Activated CD4-positive, alpha-beta T cell treated with anti-CD3 and anti-CD28 coated beads, Interleukin-2, amount 50 U/mL, for 4 hours (primary cell): ENCODE measurements at regions not wholly inside any gene's neighbourhood (a gene's known extent, or its start where the extent isn't known, plus 50 kb on each side); places are given as distances from the start of the nearest gene placed in this dataset.

Source experiments
- DNase-seq, 2 experiments: peaks; one replicate each; pipeline ENCODE4 v3.0.0-alpha.2; 2020

GRCh38 chr4:104969394-104970082 lies 177.1 kb upstream of the TET2 start:
- no peak for DNase-seq

DNA sequence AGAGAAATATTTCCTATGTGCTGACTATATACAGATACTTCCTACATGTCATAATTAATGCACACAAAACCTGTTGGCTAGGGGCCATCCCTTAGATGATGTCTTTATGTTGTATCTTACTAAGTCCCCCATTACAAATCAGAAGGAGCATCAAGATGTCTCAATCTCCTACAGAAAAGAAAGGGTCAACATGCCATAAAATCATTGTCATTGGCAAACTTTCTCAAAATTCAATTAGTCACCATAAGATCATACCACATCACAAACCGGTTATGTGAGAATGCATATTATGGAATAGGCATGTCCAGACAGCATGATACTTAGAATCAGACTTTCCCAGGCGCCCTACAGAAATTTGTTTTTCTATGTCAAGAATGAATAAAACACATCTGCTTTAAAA lies 175.2 kb upstream of the TET2 start:
- DNase-seq: no peak

- no peak for DNase-seq
Measured at GRCh38 chr4:104973708-104974107, 173.0 kb upstream of the TET2 start.

- DNase-seq: no peak
Measured at GRCh38 chr4:104975617-104976016, 171.1 kb upstream of the TET2 start.

DNA sequence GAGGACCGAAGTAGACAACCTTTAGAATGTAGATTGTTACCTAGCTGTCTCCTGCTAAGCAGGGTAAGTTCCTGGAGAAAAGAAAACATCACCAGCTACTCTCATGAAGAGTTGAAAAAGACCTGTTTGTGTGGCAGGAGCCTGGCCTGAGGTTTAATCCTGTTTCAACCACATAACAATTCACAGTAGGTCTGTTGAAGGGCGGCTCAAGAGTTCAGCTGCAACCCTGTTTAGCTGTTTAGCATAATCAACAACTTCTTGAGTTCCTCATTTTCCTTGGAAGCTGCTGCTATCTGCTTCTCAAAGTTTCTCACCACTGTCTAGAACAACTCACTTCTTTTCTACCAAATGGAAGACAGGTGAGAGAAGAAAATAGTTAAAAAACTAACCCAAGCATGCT lies 170.4 kb upstream of the TET2 start:
- DNase-seq: no peak

DNA sequence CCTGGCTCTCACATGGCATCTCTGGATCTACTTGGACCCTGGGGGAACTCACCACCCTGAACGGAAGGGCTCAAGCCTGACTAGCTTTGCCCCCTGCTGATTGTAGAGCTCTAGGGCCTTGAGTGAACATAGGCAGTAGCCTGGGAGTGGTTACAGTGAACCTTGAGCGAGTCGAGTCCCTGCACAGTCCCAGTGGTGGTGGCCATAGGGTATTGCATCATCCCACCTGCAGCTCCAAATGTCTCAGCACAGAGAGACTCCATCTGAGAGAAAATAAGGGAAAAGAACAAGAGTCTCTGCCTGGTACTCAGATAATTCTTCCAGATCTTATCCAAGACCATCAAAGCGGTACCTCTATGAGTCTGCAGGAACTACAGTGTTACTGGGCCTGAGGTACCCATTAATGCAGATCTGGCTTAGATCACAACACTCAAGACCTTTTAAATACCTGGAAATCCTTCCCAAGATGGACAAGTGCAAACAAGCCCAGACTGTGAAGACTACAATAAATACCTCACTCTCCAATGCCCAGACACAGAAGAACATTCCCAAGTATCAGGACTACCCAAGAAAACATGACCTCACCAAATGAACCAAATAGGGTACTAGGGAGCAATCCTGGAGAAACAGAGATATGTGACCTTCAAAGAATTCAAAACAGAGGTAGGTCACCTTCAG lies 167.5 kb upstream of the TET2 start:
- DNase-seq: no peak

GRCh38 chr4:104983615-104984179 lies 163.0 kb upstream of the TET2 start:
- no peak for DNase-seq

DNA sequence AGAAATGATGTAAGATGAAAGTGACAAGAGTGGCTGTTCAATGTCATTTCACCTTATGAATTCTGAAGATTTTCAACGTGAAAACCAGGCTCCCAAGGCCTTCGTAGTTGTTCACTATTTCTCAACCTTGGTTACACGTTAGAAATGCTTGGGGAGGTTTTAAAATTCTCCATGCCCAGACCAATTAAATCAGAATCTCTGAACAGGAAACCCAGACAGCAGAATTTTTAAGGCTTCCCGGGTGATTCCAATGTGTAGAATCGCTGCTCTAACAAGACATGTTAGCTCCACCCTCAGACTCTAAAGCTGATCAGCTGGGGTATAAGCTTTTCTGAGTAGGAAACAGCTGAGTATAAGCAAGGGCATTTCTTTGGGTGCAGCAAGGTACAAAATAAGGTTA lies 160.4 kb upstream of the TET2 start:
- DNase-seq: no peak

- DNase-seq: no peak
Measured at GRCh38 chr4:104989371-104989770, 157.3 kb upstream of the TET2 start.

GRCh38 chr4:105002278-105002677 lies 144.4 kb upstream of the TET2 start:
- DNase-seq: no peak

DNA sequence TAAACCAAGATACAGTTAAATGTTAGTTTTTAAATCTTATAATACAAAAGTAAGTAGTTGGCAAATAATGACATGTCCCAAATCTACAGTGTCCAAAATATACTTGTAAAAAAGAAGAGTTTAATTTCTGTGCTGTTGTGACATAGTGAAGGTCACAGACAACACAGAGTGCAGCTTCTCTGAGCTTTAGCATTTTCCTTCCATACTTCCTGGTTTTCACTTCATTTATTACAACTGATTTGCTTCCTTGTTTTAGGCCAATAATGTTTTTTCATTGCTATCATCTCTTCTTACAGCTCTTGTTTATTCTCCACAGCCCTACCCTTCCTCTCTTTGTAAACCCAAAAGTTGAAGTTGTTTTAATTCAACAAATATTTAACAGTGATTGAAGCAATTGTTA lies 132.4 kb upstream of the TET2 start:
- no peak for DNase-seq

- DNase-seq: no peak
Measured at GRCh38 chr4:105014635-105015034, 132.0 kb upstream of the TET2 start.

- no peak for DNase-seq
Measured at GRCh38 chr4:105015750-105016149, 130.9 kb upstream of the TET2 start.

- DNase-seq: no peak
Measured at GRCh38 chr4:105022811-105023667, 123.6 kb upstream of the TET2 start.

DNA sequence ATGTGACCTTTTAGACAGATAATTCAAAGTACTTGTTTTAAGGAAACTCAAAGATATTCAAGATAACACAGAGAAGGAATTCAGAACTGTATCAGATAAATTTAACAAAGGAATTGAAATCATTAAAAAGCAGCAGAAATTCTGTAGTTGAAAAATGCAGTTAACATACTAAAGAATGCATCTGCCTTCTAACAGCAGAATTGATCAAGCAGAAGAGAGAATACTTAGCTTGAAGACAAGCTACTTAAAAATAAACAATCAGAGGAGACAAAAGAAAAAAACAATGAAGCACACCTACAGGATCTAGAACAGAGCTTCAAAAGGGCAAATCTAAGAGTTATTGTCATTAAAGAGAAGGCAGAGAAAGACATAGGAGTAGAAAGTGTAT lies 123.0 kb upstream of the TET2 start:
- DNase-seq: no peak

DNA sequence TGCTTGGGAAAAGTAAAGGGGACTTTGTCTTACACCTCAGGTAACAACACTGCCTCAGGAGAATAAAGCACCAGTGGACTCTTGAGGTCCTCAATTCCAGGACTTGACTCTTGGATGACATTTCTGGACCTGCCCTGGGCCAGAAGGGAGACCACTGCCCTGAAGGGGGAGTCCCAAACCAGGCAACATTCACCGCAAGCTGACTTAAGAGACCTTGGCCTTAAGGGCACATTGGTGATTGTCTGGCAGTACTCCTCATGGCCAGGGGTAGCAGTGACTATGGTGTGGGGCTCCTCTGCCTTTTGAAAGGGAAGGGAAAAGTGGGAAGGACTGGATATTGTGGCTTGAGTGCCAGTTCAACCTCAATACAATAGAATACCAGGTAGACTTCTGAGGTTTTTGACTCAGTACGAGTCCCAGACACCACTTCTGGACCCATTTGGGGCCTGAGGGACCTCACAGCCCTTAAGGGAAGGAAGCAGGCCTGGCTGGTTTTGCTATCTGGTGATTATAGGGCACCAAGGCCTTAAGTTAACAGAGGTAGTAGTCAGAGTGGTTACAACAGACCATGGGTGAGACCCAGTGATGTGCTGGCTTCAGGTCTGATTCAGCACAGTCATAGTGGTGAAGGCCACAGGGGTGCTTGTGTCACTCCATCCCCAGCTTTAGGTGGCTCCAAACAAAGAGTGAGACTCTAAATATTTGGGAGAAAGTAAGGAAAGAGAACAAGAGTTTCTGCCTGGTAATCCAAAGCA lies 121.2 kb upstream of the TET2 start:
- DNase-seq: no peak

DNA sequence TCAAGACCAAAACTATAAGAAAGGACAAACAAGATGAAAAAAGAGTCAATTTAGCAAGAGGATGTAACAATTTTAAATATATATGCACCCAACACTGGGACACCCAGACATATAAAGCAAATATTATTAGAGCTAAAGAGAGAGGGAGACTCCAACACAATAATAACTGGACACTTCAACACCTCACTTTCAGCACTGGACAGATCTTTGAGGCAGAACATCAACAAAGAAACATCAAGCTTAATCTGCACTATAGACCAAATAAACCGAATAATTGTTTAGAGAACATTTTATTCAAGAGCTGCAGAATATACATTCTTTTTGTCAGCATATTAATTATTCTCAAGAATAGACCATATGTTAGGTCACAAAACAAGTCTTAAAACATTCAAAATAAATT lies 109.7 kb upstream of the TET2 start:
- DNase-seq: no peak

DNA sequence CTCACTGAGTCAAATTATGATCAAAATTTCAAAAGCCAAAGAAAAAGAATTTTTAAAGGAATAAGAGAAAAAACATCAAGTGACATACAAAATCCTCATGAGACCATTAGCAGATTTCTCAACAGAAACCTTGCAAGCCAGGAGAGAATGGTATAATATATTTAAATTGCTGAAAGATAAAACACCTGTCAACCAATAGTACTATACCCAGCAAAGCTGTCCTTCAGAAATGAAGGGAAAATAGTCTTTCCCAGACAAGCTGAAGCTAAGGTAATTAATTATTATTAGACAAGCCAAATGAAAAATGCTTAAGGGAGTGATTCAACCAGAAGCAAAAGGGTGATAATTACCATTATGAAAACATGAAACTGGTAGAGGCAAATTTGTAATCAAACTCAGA lies 104.2 kb upstream of the TET2 start:
- no peak for DNase-seq

- DNase-seq: no peak
Measured at GRCh38 chr4:105050896-105051295, 95.8 kb upstream of the TET2 start.

GRCh38 chr4:105057370-105058105 lies 89.1 kb upstream of the TET2 start:
- DNase-seq: no peak

DNA sequence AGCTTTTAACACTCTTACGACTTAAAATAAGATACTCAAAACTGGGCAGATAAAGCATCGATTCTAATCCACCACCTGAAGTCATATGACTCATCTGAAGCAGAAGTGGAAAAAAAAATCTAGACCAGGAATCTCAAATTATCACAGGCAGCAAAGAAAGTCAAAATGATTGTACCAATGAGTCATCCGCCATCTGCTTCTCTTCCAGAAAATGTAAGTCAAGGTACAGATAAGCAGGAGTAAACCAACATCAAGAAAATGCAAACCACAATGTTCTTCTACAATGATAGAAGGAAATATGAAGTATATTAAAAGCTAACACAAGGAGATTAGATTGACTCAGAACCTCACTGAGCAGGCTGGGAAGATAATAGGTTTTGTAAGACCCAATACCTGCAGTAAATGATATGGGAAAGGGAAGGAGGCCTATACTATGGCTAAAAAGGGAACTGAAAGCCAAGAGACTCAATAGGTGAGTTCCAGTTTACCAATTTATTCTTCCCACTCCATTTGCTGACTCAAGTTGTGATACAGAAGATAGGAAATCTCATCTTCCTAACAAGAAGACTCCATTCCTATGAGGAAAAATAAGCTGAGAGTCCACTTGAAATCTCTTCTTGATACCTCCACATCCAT lies 88.4 kb upstream of the TET2 start:
- no peak for DNase-seq

- DNase-seq: no peak
Measured at GRCh38 chr4:105059337-105059736, 87.3 kb upstream of the TET2 start.
